ENCODE measurements at regions not wholly inside any gene's neighbourhood (a gene's known extent, or its start where the extent isn't known, plus 50 kb on each side); places are given as distances from the start of the nearest gene placed in this dataset.

DNA sequence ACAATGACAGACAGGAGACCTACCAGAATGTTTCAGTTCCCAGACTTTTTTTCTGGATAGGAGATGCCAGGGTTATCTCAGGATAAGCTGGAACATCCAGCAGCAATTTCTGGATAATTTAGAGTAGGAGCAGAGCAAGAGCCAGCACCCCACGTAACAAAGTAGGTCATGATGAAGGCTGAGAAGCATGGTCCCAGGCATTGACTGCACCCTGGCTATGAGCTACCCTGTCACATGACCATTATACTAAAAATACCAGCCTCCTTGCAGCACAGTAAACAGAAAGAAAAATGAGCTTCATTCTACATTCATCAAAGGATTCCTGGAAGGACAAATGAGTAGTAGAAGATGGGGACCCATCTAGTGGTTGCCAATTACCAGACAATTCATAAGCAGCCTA lies 247.4 kb upstream of the AR start:
- TF ChIP-seq POLR2A (IDR thresholded peaks at IDR 0.05; ENCODE audit: low read length) (no peak), RFX5 (IDR thresholded peaks at IDR 0.05) (no peak), RAD21 (conservative IDR thresholded peaks at IDR 0.05 in 1 of 2, IDR thresholded peaks at IDR 0.05 in 1 of 2) (no peak), HDAC2 (IDR thresholded peaks at IDR 0.05) (no peak), ZFP36 (IDR thresholded peaks at IDR 0.05; ENCODE audit: borderline replicate concordance, partially characterized antibody) (no peak), JUNB (IDR thresholded peaks at IDR 0.05) (no peak)
- TF ChIP-seq, protein P1, sequence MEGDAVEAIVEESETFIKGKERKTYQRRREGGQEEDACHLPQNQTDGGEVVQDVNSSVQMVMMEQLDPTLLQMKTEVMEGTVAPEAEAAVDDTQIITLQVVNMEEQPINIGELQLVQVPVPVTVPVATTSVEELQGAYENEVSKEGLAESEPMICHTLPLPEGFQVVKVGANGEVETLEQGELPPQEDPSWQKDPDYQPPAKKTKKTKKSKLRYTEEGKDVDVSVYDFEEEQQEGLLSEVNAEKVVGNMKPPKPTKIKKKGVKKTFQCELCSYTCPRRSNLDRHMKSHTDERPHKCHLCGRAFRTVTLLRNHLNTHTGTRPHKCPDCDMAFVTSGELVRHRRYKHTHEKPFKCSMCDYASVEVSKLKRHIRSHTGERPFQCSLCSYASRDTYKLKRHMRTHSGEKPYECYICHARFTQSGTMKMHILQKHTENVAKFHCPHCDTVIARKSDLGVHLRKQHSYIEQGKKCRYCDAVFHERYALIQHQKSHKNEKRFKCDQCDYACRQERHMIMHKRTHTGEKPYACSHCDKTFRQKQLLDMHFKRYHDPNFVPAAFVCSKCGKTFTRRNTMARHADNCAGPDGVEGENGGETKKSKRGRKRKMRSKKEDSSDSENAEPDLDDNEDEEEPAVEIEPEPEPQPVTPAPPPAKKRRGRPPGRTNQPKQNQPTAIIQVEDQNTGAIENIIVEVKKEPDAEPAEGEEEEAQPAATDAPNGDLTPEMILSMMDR (IDR thresholded peaks at IDR 0.05), result no peak
- TF ChIP-seq, protein P2, sequence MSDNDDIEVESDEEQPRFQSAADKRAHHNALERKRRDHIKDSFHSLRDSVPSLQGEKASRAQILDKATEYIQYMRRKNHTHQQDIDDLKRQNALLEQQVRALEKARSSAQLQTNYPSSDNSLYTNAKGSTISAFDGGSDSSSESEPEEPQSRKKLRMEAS (IDR thresholded peaks at IDR 0.05), result no peak
- TF ChIP-seq, protein P3, sequence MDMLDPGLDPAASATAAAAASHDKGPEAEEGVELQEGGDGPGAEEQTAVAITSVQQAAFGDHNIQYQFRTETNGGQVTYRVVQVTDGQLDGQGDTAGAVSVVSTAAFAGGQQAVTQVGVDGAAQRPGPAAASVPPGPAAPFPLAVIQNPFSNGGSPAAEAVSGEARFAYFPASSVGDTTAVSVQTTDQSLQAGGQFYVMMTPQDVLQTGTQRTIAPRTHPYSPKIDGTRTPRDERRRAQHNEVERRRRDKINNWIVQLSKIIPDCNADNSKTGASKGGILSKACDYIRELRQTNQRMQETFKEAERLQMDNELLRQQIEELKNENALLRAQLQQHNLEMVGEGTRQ (IDR thresholded peaks at IDR 0.05), result no peak
